Mesenteric fat pad (tissue), 1 donor: ENCODE measurements at regions not wholly inside any gene's neighbourhood (a gene's known extent, or its start where the extent isn't known, plus 50 kb on each side); places are given as distances from the start of the nearest gene placed in this dataset.
"Not testable (repeated sequence)": the region's sequence is repeated elsewhere in the genome, so short reads cannot be mapped to it uniquely, and the experiment has no call there.

Source experiments
- DNase-seq: peaks from one replicate; pipeline ENCODE4 v3.0.0-alpha.2; 2020; ENCODE audit warnings: low spot score
- donor health status: DM: yes; HTN: yes; CAD: no.

- DNase-seq, result not testable (repeated sequence)
Measured at GRCh38 chr2:84221102-84221501, 238.0 kb downstream of the SUCLG1 start.

GRCh38 chr2:84217456-84217855, 241.6 kb downstream of the SUCLG1 start:
- no peak for DNase-seq

GRCh38 chr2:84214455-84214854, 244.6 kb downstream of the SUCLG1 start:
- no peak for DNase-seq

- DNase-seq, result no peak
Measured at GRCh38 chr2:84212611-84213314, 246.3 kb downstream of the SUCLG1 start.

- DNase-seq, result no peak
Measured at GRCh38 chr2:84209941-84210340, 249.1 kb downstream of the SUCLG1 start.

- DNase-seq, result no peak
Measured at GRCh38 chr2:84204995-84205394, 254.1 kb downstream of the SUCLG1 start.

GRCh38 chr2:84202166-84202565, 256.9 kb downstream of the SUCLG1 start:
- no peak for DNase-seq

- DNase-seq, result no peak
Measured at GRCh38 chr2:84201158-84201557, 257.9 kb downstream of the SUCLG1 start.

GRCh38 chr2:84197901-84198300, 261.2 kb downstream of the SUCLG1 start:
- no peak for DNase-seq

GRCh38 chr2:84194949-84195644, 264.0 kb downstream of the SUCLG1 start:
- DNase-seq, result no peak

GRCh38 chr2:84194181-84194580, 264.9 kb downstream of the SUCLG1 start:
- no peak for DNase-seq

GRCh38 chr2:84187258-84187657, 271.8 kb downstream of the SUCLG1 start:
- no peak for DNase-seq

GRCh38 chr2:84181927-84182326, 277.2 kb downstream of the SUCLG1 start:
- DNase-seq, result no peak

- no peak for DNase-seq
Measured at GRCh38 chr2:84177733-84178132, 281.3 kb downstream of the SUCLG1 start.

GRCh38 chr2:84175970-84176369, 283.1 kb downstream of the SUCLG1 start:
- no peak for DNase-seq

GRCh38 chr2:84175340-84175739, 283.7 kb downstream of the SUCLG1 start:
- DNase-seq, result no peak

GRCh38 chr2:84173041-84173440, 286.0 kb downstream of the SUCLG1 start:
- no peak for DNase-seq

- DNase-seq, result no peak
Measured at GRCh38 chr2:84170979-84171378, 288.1 kb downstream of the SUCLG1 start.

GRCh38 chr2:84169871-84170270, 289.2 kb downstream of the SUCLG1 start:
- no peak for DNase-seq

- not testable (repeated sequence) for DNase-seq
Measured at GRCh38 chr2:84168552-84168951, 290.5 kb downstream of the SUCLG1 start.

GRCh38 chr2:84165256-84165655, 293.8 kb downstream of the SUCLG1 start:
- no peak for DNase-seq

GRCh38 chr2:84160453-84160852, 298.6 kb downstream of the SUCLG1 start:
- DNase-seq, result no peak

GRCh38 chr2:84158605-84159004, 300.5 kb downstream of the SUCLG1 start:
- DNase-seq, result no peak
